GM12878 (cell line): ENCODE measurements at regions not wholly inside any gene's neighbourhood (a gene's known extent, or its start where the extent isn't known, plus 50 kb on each side); places are given as distances from the start of the nearest gene placed in this dataset.

Experiments
- ATAC-seq: fragments of 200-7000 bp; cut with Tn5 transposase; 3 replicates; pipeline ENCODE4 v1.9.1; 2020; ENCODE audit warnings: mild to moderate bottlenecking, moderate library complexity
- BruUV-seq: library from RNA; stranded (reverse); fragments of 400-500 nt; replicated peaks from 2 replicates; lab custom pipeline; 2021; lab: Mats Ljungman, UMichigan
- CTCF ChIA-PET: fragments of 300-600 bp; sonication (Branson Sonifier 250); formaldehyde crosslinking; extraction: SDS; loops from one replicate; lab custom pipeline; 2021; ENCODE audit warnings: inconsistent platforms; lab: Yijun Ruan, JAX
- POLR2A ChIA-PET: fragments of 350-600 bp; formaldehyde crosslinking; extraction: SDS; loops from one replicate; lab custom pipeline; 2021; ENCODE audit warnings: inconsistent platforms; lab: Charles Lee
- RAD21 ChIA-PET: fragments of 300-600 bp; sonication (Branson Sonifier 250); formaldehyde crosslinking; loops from one replicate; lab custom pipeline; 2023; ENCODE audit warnings: antibody characterized with exemption; ENCODE audit not compliant: unreplicated experiment; lab: Charles Lee
- SMC1A ChIA-PET: fragments of 300-600 bp; sonication (Branson Sonifier 250); formaldehyde crosslinking; loops from one replicate; lab custom pipeline; 2023; ENCODE audit not compliant: unreplicated experiment, uncharacterized antibody; lab: Charles Lee
- DNase-seq: peaks from one replicate; pipeline ENCODE4 v3.0.0-alpha.2; 2011; ENCODE audit warnings: low read depth, low spot score
- FAIRE-seq: peaks from 3 replicates; lab custom pipeline; 2011; peaks lifted over from hg19 to GRCh38; lab: Jason Lieb, UNC
- H2AFZ ChIP-seq: 2 replicates; pipeline ENCODE4 v1.6.0; 2011; ENCODE audit warnings: low read depth, low read length, control low read depth; ENCODE audit not compliant: control insufficient read depth
- H3K27ac ChIP-seq: 2 replicates; pipeline ENCODE4 v1.5.1; 2011; ENCODE audit warnings: control low read depth; ENCODE audit not compliant: control insufficient read depth, insufficient read depth
- H3K27me3 ChIP-seq, 2 experiments: replicated peaks in 1 of 2; 2 replicates each; pipeline versions ENCODE4 v1.6.0 to v1.6.1; 2011; ENCODE audit warnings: low read length in 1 of 2; ENCODE audit not compliant: control insufficient read depth in 2 of 2, insufficient read depth in 2 of 2
- H3K36me3 ChIP-seq, 2 experiments: 2 replicates each; pipeline ENCODE4 v1.5.1; 2011; ENCODE audit warnings: low read length in 1 of 2; ENCODE audit not compliant: control insufficient read depth in 2 of 2, insufficient read depth in 2 of 2
- H3K4me1 ChIP-seq: 2 replicates; pipeline ENCODE4 v1.6.1; 2011; ENCODE audit warnings: mild to moderate bottlenecking, low read length, moderate library complexity, mixed read lengths; ENCODE audit not compliant: control insufficient read depth, insufficient read depth
- H3K4me2 ChIP-seq: 2 replicates; pipeline ENCODE4 v1.6.0; 2011; ENCODE audit warnings: control low read depth; ENCODE audit not compliant: control insufficient read depth, insufficient read depth
- H3K4me3 ChIP-seq: fragments of 200-600 bp; sonication (generic); 2 replicates; pipeline ENCODE4 v1.5.1; 2016
- H3K79me2 ChIP-seq: 2 replicates; pipeline ENCODE4 v1.6.0; 2011; ENCODE audit warnings: low read length; ENCODE audit not compliant: control insufficient read depth, insufficient read depth
- H3K9ac ChIP-seq: 2 replicates; pipeline ENCODE4 v1.8.0; 2011; ENCODE audit warnings: low read length, control low read depth, mixed read lengths; ENCODE audit not compliant: control insufficient read depth, insufficient read depth
- H3K9me3 ChIP-seq: replicated peaks from 3 replicates; pipeline ENCODE4 v1.5.1; 2011; ENCODE audit warnings: mild to moderate bottlenecking, low read length; ENCODE audit not compliant: control insufficient read depth, insufficient read depth
- H4K20me1 ChIP-seq: 2 replicates; pipeline ENCODE4 v1.6.0; 2011; ENCODE audit not compliant: control insufficient read depth, insufficient read depth
- ATF7 ChIP-seq: fragments of 450-650 bp; IDR thresholded peaks from 2 replicates; pipeline ENCODE4 v1.6.1; 2016; ENCODE audit warnings: low read depth, mild to moderate bottlenecking
- CHD4 ChIP-seq: fragments of 200-600 bp; sonication (generic); IDR thresholded peaks from 2 replicates; pipeline ENCODE4 v1.6.1; 2016; ENCODE audit warnings: mild to moderate bottlenecking
- DPF2 ChIP-seq: fragments of 450-650 bp; IDR thresholded peaks from 2 replicates; pipeline ENCODE4 v1.6.1; 2017; ENCODE audit warnings: mild to moderate bottlenecking
- EGR1 ChIP-seq, 2 experiments: IDR thresholded peaks; 1 replicate in 1 of 2; 2 replicates in 1 of 2; pipeline ENCODE4 v1.6.1; 2011 to 2012; ENCODE audit warnings: low read depth in 2 of 2, low read length in 2 of 2, borderline replicate concordance in 1 of 2, mild to moderate bottlenecking in 1 of 2, moderate library complexity in 1 of 2
- NFYA ChIP-seq: IDR thresholded peaks from 2 replicates; pipeline ENCODE4 v1.6.1; 2011; ENCODE audit warnings: low read depth, mild to moderate bottlenecking, low read length, improper control_type of control experiment, borderline replicate concordance
- STAT3 ChIP-seq: IDR thresholded peaks from 2 replicates; pipeline ENCODE4 v1.6.1; 2011; ENCODE audit warnings: low read depth, low read length, improper control_type of control experiment
- TCF7 ChIP-seq: IDR thresholded peaks from 2 replicates; pipeline ENCODE4 v1.6.1; 2014; ENCODE audit warnings: antibody characterized with exemption, borderline replicate concordance
- WGBS: methylation state at CpG from one replicate; pipeline ENCODE4 v1.1.6; 2016; ENCODE audit warnings: low lambda C conversion rate; ENCODE audit not compliant: insufficient replicate concordance, insufficient coverage; ENCODE audit errors: missing lambda C conversion rate; 5-methylcytosine and 5-hydroxymethylcytosine counted together
- in situ Hi-C: fragments of 300-500 bp; cut with MboI; formaldehyde crosslinking; loops from 9 replicates; pipeline ENCODE4 v1.14.3; 2018; ENCODE audit warnings: mixed read lengths
- intact Hi-C: fragments of 100-400 bp; cut with micrococcal nuclease; formaldehyde crosslinking; loops from one replicate; pipeline ENCODE4 v1.14.2; 2022; ENCODE audit not compliant: unreplicated experiment
- TF ChIP-seq, protein P1 (sequence below): fragments of 150-350 bp; IDR thresholded peaks from 2 replicates; pipeline ENCODE4 v1.6.1; 2014; ENCODE audit warnings: mild to moderate bottlenecking, low read depth, low read length
- TF ChIP-seq, protein P2 (sequence below): IDR thresholded peaks from 2 replicates; pipeline ENCODE4 v1.6.1; 2012; ENCODE audit warnings: improper control_type of control experiment, low read depth, low read length; ENCODE audit not compliant: insufficient replicate concordance
- TF ChIP-seq, protein P3 (sequence below): IDR thresholded peaks from 2 replicates; pipeline ENCODE4 v1.6.1; 2011; ENCODE audit warnings: mild to moderate bottlenecking, low read depth, low read length, moderate library complexity; ENCODE audit not compliant: insufficient replicate concordance

DNA sequence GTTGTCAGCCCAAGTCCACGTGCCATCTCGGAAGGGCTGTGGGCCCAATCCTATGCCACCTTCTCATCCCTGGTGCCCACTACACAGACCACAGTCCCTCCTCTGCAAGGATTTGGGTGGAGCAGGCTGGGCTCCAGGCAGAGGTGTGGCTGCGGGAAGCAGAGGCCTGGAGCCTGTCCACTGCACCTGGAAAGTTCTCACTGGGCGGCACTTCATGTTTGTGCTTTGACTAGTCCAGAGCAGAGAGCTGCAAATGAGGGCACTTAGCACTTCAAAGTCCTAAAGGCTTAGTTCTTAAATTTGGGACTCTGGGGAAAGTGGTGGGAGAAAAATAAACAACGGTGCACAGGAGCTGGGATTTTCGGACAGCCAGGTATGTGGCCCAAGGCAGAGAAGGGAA lies 308.9 kb upstream of the POU3F3 start:
- no TSS peak for BruUV-seq
- FAIRE-seq (no peak), DNase-seq (no peak), ATAC-seq (no peak)
- no peak overlapping the region for H3K27ac ChIP-seq
- H3K4me3 ChIP-seq = no peak overlapping the region
- CTCF ChIA-PET = interaction anchor here (0.6 kb wide), 1 partner anchor 323 kb away, joined by 3 read pairs; no protein-coding TSS in a partner anchor
- no peaks in the 10 kb centered on the region for H3K27me3 ChIP-seq
- no peak overlapping the region for H3K9ac ChIP-seq
- no peaks in the 10 kb centered on the region for H3K9me3 ChIP-seq
- no peak for TF ChIP-seq NFYA
- TF ChIP-seq DPF2 = no peak
- TF ChIP-seq TCF7 = no peak
- no peak for TF ChIP-seq CHD4
- TF ChIP-seq, protein P1, sequence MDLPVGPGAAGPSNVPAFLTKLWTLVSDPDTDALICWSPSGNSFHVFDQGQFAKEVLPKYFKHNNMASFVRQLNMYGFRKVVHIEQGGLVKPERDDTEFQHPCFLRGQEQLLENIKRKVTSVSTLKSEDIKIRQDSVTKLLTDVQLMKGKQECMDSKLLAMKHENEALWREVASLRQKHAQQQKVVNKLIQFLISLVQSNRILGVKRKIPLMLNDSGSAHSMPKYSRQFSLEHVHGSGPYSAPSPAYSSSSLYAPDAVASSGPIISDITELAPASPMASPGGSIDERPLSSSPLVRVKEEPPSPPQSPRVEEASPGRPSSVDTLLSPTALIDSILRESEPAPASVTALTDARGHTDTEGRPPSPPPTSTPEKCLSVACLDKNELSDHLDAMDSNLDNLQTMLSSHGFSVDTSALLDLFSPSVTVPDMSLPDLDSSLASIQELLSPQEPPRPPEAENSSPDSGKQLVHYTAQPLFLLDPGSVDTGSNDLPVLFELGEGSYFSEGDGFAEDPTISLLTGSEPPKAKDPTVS = no peak
- no peak for TF ChIP-seq EGR1 (IDR thresholded peaks at IDR 0.05; ENCODE audit: borderline replicate concordance in 1 of 2, low read depth in 2 of 2, low read length in 2 of 2)
- no peak for TF ChIP-seq STAT3
- WGBS = 16% methylated on average over 6 of the region's 6 CpGs
- RAD21 ChIA-PET = no interaction called here
- H4K20me1 ChIP-seq = no peaks in the 10 kb centered on the region
- no peak overlapping the region for H3K4me2 ChIP-seq
- in situ Hi-C loops = no loop called here
- SMC1A ChIA-PET = no interaction called here
- no peak overlapping the region for H2AFZ ChIP-seq
- POLR2A ChIA-PET = no interaction called here
- H3K79me2 ChIP-seq = no peaks in the 10 kb centered on the region
- intact Hi-C loops = no loop called here
- no peaks in the 10 kb centered on the region for H3K4me1 ChIP-seq
- no peaks in the 10 kb centered on the region for H3K36me3 ChIP-seq

DNA sequence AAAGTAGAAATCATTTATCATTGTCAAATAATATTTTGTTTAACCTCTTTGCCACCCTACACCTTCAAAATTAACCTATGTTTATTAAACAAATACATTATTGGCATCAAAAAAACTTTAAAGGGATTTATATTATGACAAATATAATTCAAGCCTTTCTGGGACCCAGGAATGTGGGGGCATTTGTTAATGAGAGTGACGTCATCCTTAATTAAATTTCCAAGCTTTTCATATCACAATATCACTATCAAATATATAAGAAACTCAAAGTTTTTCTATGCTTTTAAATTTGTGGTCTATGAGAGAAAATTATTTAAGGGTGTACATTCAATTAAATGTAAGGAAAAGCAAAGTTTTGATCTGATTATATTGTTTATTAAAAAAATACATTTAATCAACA lies 307.4 kb upstream of the POU3F3 start:
- WGBS = 5% methylated on average over 1 of the region's 1 CpG
- Histone ChIP-seq H3K4me3 (no peak overlapping the region), H3K27ac (no peak overlapping the region), H3K9ac (no peak overlapping the region), H3K79me2 (no peaks in the 10 kb centered on the region), H2AFZ (no peak overlapping the region), H3K9me3 (no peaks in the 10 kb centered on the region), H3K4me2 (no peak overlapping the region), H3K27me3 (no peaks in the 10 kb centered on the region), H4K20me1 (no peaks in the 10 kb centered on the region), H3K36me3 (no peaks in the 10 kb centered on the region), H3K4me1 (no peaks in the 10 kb centered on the region)
- SMC1A ChIA-PET = no interaction called here
- intact Hi-C loops = no loop called here
- in situ Hi-C loops = no loop called here
- DNase-seq (no peak), FAIRE-seq (no peak), ATAC-seq (no peak)
- RAD21 ChIA-PET = no interaction called here
- BruUV-seq = no TSS peak
- POLR2A ChIA-PET = no interaction called here
- CTCF ChIA-PET = no interaction called here
- peak; percentile 47; the same call in 1 of the 2 replicates for TF ChIP-seq ATF7
- TF ChIP-seq, protein P2, sequence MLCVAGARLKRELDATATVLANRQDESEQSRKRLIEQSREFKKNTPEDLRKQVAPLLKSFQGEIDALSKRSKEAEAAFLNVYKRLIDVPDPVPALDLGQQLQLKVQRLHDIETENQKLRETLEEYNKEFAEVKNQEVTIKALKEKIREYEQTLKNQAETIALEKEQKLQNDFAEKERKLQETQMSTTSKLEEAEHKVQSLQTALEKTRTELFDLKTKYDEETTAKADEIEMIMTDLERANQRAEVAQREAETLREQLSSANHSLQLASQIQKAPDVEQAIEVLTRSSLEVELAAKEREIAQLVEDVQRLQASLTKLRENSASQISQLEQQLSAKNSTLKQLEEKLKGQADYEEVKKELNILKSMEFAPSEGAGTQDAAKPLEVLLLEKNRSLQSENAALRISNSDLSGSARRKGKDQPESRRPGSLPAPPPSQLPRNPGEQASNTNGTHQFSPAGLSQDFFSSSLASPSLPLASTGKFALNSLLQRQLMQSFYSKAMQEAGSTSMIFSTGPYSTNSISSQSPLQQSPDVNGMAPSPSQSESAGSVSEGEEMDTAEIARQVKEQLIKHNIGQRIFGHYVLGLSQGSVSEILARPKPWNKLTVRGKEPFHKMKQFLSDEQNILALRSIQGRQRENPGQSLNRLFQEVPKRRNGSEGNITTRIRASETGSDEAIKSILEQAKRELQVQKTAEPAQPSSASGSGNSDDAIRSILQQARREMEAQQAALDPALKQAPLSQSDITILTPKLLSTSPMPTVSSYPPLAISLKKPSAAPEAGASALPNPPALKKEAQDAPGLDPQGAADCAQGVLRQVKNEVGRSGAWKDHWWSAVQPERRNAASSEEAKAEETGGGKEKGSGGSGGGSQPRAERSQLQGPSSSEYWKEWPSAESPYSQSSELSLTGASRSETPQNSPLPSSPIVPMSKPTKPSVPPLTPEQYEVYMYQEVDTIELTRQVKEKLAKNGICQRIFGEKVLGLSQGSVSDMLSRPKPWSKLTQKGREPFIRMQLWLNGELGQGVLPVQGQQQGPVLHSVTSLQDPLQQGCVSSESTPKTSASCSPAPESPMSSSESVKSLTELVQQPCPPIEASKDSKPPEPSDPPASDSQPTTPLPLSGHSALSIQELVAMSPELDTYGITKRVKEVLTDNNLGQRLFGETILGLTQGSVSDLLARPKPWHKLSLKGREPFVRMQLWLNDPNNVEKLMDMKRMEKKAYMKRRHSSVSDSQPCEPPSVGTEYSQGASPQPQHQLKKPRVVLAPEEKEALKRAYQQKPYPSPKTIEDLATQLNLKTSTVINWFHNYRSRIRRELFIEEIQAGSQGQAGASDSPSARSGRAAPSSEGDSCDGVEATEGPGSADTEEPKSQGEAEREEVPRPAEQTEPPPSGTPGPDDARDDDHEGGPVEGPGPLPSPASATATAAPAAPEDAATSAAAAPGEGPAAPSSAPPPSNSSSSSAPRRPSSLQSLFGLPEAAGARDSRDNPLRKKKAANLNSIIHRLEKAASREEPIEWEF = no peak
- TF ChIP-seq, protein P3, sequence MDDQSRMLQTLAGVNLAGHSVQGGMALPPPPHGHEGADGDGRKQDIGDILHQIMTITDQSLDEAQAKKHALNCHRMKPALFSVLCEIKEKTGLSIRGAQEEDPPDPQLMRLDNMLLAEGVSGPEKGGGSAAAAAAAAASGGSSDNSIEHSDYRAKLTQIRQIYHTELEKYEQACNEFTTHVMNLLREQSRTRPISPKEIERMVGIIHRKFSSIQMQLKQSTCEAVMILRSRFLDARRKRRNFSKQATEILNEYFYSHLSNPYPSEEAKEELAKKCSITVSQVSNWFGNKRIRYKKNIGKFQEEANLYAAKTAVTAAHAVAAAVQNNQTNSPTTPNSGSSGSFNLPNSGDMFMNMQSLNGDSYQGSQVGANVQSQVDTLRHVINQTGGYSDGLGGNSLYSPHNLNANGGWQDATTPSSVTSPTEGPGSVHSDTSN = no peak
- TF ChIP-seq STAT3 = no peak
